Left ventricle myocardium inferior (tissue), 1 donor: ENCODE measurements at regions not wholly inside any gene's neighbourhood (a gene's known extent, or its start where the extent isn't known, plus 50 kb on each side); places are given as distances from the start of the nearest gene placed in this dataset.

Source experiments
- DNase-seq: peaks from one replicate; pipeline ENCODE4 v3.0.0-alpha.2; 2020
- H3K27ac ChIP-seq: fragments of 200-600 bp; replicated peaks from 2 replicates; pipeline ENCODE4 v1.8.0; 2021
- H3K27me3 ChIP-seq: fragments of 200-600 bp; 2 replicates; pipeline ENCODE4 v1.8.0; 2021; ENCODE audit warnings: low read depth
- H3K36me3 ChIP-seq: fragments of 200-600 bp; 2 replicates; pipeline ENCODE4 v1.8.0; 2021
- H3K4me1 ChIP-seq: fragments of 200-600 bp; 2 replicates; pipeline ENCODE4 v1.8.0; 2021
- H3K4me3 ChIP-seq: fragments of 200-600 bp; 2 replicates; pipeline ENCODE4 v1.8.0; 2021; ENCODE audit warnings: mild to moderate bottlenecking, moderate library complexity
- H3K9me3 ChIP-seq: fragments of 200-600 bp; replicated peaks from 2 replicates; pipeline ENCODE4 v1.8.0; 2021
- CTCF ChIP-seq: fragments of 200-600 bp; IDR thresholded peaks from 2 replicates; pipeline ENCODE4 v1.8.0; 2021; ENCODE audit warnings: antibody characterized with exemption, mild to moderate bottlenecking, borderline replicate concordance
- intact Hi-C: fragments of 100-400 bp; cut with micrococcal nuclease; formaldehyde crosslinking; loops from one replicate; pipeline ENCODE4 v1.11.0; 2022
- donor health status: DM: no; HTN: yes; CAD: no; lungs with severe emphysema.

- Histone ChIP-seq H3K36me3 (no peaks in the 10 kb centered on the region), H3K27ac (no peak overlapping the region), H3K4me3 (no peak overlapping the region), H3K27me3 (no peaks in the 10 kb centered on the region), H3K4me1 (no peaks in the 10 kb centered on the region), H3K9me3 (no peaks in the 10 kb centered on the region)
- DNase-seq: no peak
- intact Hi-C loops: no loop called here
- no peak for TF ChIP-seq CTCF
Observed at GRCh38 chr13:33971562-33971819, 153.5 kb downstream of the RFC3 start.

DNA sequence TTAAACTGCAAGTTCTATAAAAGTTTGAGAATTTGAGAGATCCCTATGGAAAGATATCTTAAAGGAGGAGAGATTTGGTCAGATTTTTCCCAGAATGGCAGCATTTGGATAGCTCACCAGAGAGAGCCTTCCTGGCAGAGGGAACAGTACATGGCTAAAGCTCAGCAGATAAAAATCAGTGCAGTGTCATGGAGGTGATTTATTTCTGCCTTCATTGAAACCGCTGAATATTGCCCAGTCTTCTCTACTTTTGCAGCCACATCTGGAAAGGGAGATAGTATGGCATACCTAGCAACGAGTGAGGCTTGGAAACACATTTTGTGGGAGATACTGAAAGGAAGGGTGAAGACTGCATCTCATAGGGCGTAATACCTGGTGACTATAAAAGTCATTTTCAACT is 155.2 kb downstream of the RFC3 start:
- H3K27me3 ChIP-seq: no peaks in the 10 kb centered on the region
- no peak for TF ChIP-seq CTCF
- H3K4me3 ChIP-seq: no peak overlapping the region
- DNase-seq: no peak
- H3K9me3 ChIP-seq: no peaks in the 10 kb centered on the region
- intact Hi-C loops: no loop called here
- H3K36me3 ChIP-seq: no peaks in the 10 kb centered on the region
- no peaks in the 10 kb centered on the region for H3K4me1 ChIP-seq
- no peak overlapping the region for H3K27ac ChIP-seq

DNA sequence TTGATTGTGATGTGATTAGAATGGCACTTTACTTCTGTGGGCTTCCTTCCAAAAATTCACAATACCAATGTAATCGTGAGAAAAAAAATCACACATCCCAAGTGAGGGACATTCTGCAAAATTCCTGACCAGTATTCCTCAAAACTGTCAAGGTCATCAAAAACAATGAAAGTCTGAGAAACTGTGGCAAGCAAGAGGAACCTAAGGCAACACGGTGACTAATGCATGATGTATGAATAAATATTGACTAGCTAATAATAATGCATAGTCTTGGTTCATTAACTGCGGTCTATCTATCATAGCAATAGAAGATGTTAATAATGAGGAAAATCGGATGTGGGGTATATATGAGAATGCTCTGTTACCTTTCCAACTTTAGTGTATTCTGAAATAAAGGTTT is 159.0 kb downstream of the RFC3 start:
- H3K36me3 ChIP-seq: no peaks in the 10 kb centered on the region
- no peak overlapping the region for H3K27ac ChIP-seq
- H3K4me1 ChIP-seq: no peaks in the 10 kb centered on the region
- no peak overlapping the region for H3K4me3 ChIP-seq
- intact Hi-C loops: no loop called here
- no peaks in the 10 kb centered on the region for H3K27me3 ChIP-seq
- no peak for TF ChIP-seq CTCF
- no peaks in the 10 kb centered on the region for H3K9me3 ChIP-seq
- DNase-seq: no peak

- no peaks in the 10 kb centered on the region for H3K9me3 ChIP-seq
- DNase-seq: no peak
- no peaks in the 10 kb centered on the region for H3K27me3 ChIP-seq
- no peaks in the 10 kb centered on the region for H3K36me3 ChIP-seq
- TF ChIP-seq CTCF: no peak
- intact Hi-C loops: no loop called here
- H3K4me3 ChIP-seq: no peak overlapping the region
- H3K27ac ChIP-seq: no peak overlapping the region
- H3K4me1 ChIP-seq: no peaks in the 10 kb centered on the region
Observed at GRCh38 chr13:33978653-33979052, 160.7 kb downstream of the RFC3 start.

DNA sequence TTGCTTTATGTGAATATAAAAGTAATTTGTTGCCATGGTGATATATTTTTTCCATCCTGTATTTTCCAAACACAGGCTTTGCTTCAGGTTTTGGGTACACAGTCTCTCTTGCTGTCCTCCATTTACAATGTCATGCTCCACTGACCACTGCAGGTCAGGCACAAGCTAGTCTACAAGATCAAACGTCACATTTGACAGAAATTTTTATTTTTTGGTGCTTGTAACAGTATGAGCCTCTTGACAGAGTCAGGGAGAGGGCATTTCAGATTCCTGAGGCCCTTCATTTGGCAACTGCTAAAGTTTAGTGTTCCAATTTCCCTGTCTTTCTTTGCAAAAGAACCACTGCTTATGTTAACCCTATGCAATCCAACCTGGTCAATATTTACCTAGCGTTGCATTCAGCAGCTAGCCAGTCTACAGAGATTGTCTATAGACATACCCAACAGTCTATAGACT is 175.0 kb downstream of the RFC3 start:
- Histone ChIP-seq H3K27me3 (no peaks in the 10 kb centered on the region), H3K4me1 (no peaks in the 10 kb centered on the region), H3K4me3 (no peak overlapping the region), H3K36me3 (no peaks in the 10 kb centered on the region), H3K27ac (no peak overlapping the region), H3K9me3 (no peaks in the 10 kb centered on the region)
- TF ChIP-seq CTCF: no peak
- intact Hi-C loops: no loop called here
- DNase-seq: no peak

- no peak for DNase-seq
- intact Hi-C loops: no loop called here
- no peak overlapping the region for H3K27ac ChIP-seq
- H3K4me1 ChIP-seq: no peaks in the 10 kb centered on the region
- no peaks in the 10 kb centered on the region for H3K9me3 ChIP-seq
- H3K36me3 ChIP-seq: no peaks in the 10 kb centered on the region
- no peak overlapping the region for H3K4me3 ChIP-seq
- no peaks in the 10 kb centered on the region for H3K27me3 ChIP-seq
- TF ChIP-seq CTCF: no peak
Observed at GRCh38 chr13:33994198-33994597, 176.2 kb downstream of the RFC3 start.
